ENCODE measurements at regions not wholly inside any gene's neighbourhood (a gene's known extent, or its start where the extent isn't known, plus 50 kb on each side); places are given as distances from the start of the nearest gene placed in this dataset.
A peak's percentile ranks its signal among the peaks of the same experiment; 100 is the strongest.

DNA sequence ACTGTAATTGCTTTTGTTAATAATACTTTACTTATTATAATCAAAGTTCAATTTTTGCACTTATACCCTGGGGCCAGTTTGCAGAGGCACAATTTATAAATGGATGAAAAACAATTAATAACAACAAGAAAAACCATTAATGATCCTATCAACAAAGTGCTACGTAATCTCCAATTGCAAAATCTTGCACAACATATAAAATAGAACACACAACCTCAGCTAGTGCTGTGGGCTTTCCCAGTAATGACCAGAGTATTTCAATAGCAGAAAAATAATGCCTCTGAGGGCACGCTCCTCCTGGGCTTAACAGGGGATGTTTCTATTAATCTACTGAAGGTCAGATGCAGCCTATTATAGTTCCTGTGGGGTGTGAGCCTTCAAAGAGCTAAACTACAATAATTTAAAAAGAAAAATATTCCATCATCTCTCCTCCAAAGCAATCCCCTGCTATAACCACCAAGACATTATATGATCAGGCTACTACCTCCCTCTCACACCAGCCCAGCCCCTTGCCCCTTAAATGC is 508.5 kb upstream of the SLIT2 start:
- Histone ChIP-seq H3K27ac (ENCODE audit: low read depth, low read length) (no peak overlapping the region), H3K4me3 (ENCODE audit: low read depth, low read length) (no peak overlapping the region), H3K9me3 (ENCODE audit: control insufficient read depth, insufficient read depth, low read length) (no peaks in the 10 kb centered on the region), H3K27me3 (ENCODE audit: control insufficient read depth, insufficient read depth, low read length) (no peaks in the 10 kb centered on the region)
- POLR2A ChIA-PET: no interaction called here
- no peak for TF ChIP-seq CTCF (IDR thresholded peaks at IDR 0.05; ENCODE audit: low read depth, low read length)
- CTCF ChIA-PET: no interaction called here
- DNase-seq (ENCODE audit: low read depth, low spot score): no peak

DNA sequence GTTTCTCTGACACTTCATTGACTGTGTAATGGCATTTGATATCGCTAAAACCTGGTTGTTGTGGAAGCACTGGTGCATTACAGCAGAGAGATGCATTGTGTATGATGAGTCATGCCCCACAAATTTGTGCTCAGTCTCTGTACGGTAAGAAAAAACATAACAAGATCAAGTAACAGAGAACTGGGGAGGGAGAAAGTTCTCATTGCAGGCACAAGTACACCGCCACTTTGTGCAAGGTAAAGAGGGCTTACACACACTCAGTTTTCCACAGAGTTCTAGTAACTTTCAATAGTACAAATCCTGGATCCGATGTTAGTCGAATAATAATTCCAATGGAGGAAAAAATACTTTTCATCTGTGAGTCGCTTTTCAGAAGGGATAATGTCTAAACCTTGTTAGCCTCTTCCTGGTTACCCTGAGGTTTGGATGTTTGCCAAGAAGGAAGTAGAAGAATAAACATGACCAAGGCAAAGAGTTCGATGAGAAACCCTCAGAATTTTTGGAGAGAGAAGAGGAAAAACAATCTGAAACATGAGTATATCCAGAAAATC is 512.5 kb upstream of the SLIT2 start:
- H3K27ac ChIP-seq (ENCODE audit: low read depth, low read length): peak overlapping the region; percentile 53
- peak; percentile 76 for DNase-seq (ENCODE audit: low read depth, low spot score)
- H3K9me3 ChIP-seq (ENCODE audit: control insufficient read depth, insufficient read depth, low read length): no peaks in the 10 kb centered on the region
- H3K4me3 ChIP-seq (ENCODE audit: low read depth, low read length): no peak overlapping the region
- no peak for TF ChIP-seq CTCF (IDR thresholded peaks at IDR 0.05; ENCODE audit: low read depth, low read length)
- ChIA-PET CTCF (no interaction called here), POLR2A (no interaction called here)
- H3K27me3 ChIP-seq (ENCODE audit: control insufficient read depth, insufficient read depth, low read length): no peaks in the 10 kb centered on the region

- POLR2A ChIA-PET: no interaction called here
Observed at GRCh38 chr4:19736968-19737756, 514.5 kb upstream of the SLIT2 start.

DNA sequence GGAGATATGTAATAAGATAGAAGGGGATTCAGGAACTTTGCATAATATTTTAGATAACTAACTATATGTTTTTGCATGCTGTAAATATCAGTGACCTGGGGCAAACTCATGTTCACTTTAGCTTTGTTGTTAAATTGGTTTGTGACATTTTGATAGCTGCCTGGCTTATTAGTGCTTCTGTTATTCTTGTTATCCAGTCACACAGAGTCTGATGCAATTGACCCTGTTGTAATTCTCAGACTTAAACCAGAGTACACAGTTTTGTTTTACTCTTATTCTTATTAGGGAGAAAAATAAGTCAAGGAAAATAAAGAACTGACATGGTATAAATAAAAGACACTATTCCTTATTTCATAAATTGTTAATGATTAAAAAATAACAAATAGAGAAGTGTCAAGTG is 516.7 kb upstream of the SLIT2 start:
- H3K9me3 ChIP-seq (ENCODE audit: control insufficient read depth, insufficient read depth, low read length): no peaks in the 10 kb centered on the region
- H3K27me3 ChIP-seq (ENCODE audit: control insufficient read depth, insufficient read depth, low read length): no peaks in the 10 kb centered on the region
- no peak overlapping the region for H3K4me3 ChIP-seq (ENCODE audit: low read depth, low read length)
- no peak for TF ChIP-seq CTCF (IDR thresholded peaks at IDR 0.05; ENCODE audit: low read depth, low read length)
- no peak overlapping the region for H3K27ac ChIP-seq (ENCODE audit: low read depth, low read length)
- POLR2A ChIA-PET: no interaction called here
- CTCF ChIA-PET: interaction anchor here (0.6 to 1.1 kb wide), 2 partner anchors 9 to 283 kb away, joined by 3 to 4 read pairs; no protein-coding TSS in a partner anchor
- DNase-seq (ENCODE audit: low read depth, low spot score): no peak

More at GRCh38 chr4:19736968-19737756, 514.5 kb upstream of the SLIT2 start:
- no peaks in the 10 kb centered on the region for H3K27me3 ChIP-seq (ENCODE audit: control insufficient read depth, insufficient read depth, low read length)
- no peak overlapping the region for H3K4me3 ChIP-seq (ENCODE audit: low read depth, low read length)
- no peak overlapping the region for H3K27ac ChIP-seq (ENCODE audit: low read depth, low read length)
- CTCF ChIA-PET: interaction anchor here (1.2 kb wide), 1 partner anchor 511 kb away, joined by 3 read pairs; no protein-coding TSS in a partner anchor
- no peak for DNase-seq (ENCODE audit: low read depth, low spot score)
- no peak for TF ChIP-seq CTCF (IDR thresholded peaks at IDR 0.05; ENCODE audit: low read depth, low read length)
- H3K9me3 ChIP-seq (ENCODE audit: control insufficient read depth, insufficient read depth, low read length): no peaks in the 10 kb centered on the region
